ENCODE measurements at regions not wholly inside any gene's neighbourhood (a gene's known extent, or its start where the extent isn't known, plus 50 kb on each side); places are given as distances from the start of the nearest gene placed in this dataset.

DNA sequence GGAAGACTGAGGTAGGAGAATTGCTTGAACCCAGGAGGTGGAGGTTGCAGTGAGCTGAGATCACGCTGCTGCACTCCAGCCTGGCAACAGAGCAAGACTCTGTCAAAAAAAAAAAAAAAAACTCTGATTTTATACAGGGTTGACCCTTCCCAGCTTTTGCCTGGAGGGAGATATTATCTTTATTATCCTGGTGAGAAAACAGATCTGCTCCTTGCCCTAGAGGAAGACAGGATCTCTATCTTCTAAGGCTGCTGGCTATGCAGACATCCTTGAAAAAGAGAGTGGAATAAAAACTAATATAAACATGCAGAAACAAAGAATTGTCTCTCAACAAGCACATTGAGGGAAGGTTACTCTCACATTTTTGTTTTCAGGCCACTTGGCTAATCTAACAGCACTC is 1503.4 kb upstream of the WWC1 start:
- no peaks in the 10 kb centered on the region for H3K36me3 ChIP-seq (ENCODE audit: control insufficient read depth in 4 of 4, insufficient read depth in 3 of 4, low read depth in 1 of 4, low read length in 3 of 4)
- no peaks in the 10 kb centered on the region for H3K9me3 ChIP-seq (ENCODE audit: control insufficient read depth in 4 of 4, low read length in 3 of 4)
- H3K27me3 ChIP-seq (ENCODE audit: control insufficient read depth in 4 of 4, insufficient read depth in 4 of 4, low read length in 3 of 4), result no peaks in the 10 kb centered on the region
- 74% methylated on average over 1 of the region's 1 CpG for WGBS
- H3K9ac ChIP-seq (ENCODE audit: low read depth in 1 of 2, low read length in 2 of 2), result no peak overlapping the region
- DNase-seq (ENCODE audit: low spot score), result no peak
- H3K4me3 ChIP-seq (ENCODE audit: low read depth in 1 of 3, low read length in 3 of 3), result no peak overlapping the region
- no peak overlapping the region for H3K27ac ChIP-seq (ENCODE audit: low read depth in 1 of 2, low read length in 2 of 2)
- no peaks in the 10 kb centered on the region for H3K4me1 ChIP-seq (ENCODE audit: control insufficient read depth in 4 of 4, insufficient read depth in 4 of 4, low read length in 3 of 4)
- TF ChIP-seq TAF1 (conservative IDR thresholded peaks at IDR 0.05) (no peak), JUND (IDR thresholded peaks at IDR 0.05) (no peak), RAD21 (IDR thresholded peaks at IDR 0.05) (no peak), HNF4G (IDR thresholded peaks at IDR 0.05) (no peak), FOXA2 (IDR thresholded peaks at IDR 0.05) (no peak), YY1 (IDR thresholded peaks at IDR 0.05) (no peak), NR2F2 (IDR thresholded peaks at IDR 0.05) (no peak), SP1 (IDR thresholded peaks at IDR 0.05) (no peak), EGR1 (IDR thresholded peaks at IDR 0.05; ENCODE audit: low read depth in 2 of 2) (no peak), FOXA1 (IDR thresholded peaks at IDR 0.05) (no peak), GABPA (IDR thresholded peaks at IDR 0.05 in 1 of 2, conservative IDR thresholded peaks at IDR 0.05 in 1 of 2) (no peak)
- TF ChIP-seq, protein P1, sequence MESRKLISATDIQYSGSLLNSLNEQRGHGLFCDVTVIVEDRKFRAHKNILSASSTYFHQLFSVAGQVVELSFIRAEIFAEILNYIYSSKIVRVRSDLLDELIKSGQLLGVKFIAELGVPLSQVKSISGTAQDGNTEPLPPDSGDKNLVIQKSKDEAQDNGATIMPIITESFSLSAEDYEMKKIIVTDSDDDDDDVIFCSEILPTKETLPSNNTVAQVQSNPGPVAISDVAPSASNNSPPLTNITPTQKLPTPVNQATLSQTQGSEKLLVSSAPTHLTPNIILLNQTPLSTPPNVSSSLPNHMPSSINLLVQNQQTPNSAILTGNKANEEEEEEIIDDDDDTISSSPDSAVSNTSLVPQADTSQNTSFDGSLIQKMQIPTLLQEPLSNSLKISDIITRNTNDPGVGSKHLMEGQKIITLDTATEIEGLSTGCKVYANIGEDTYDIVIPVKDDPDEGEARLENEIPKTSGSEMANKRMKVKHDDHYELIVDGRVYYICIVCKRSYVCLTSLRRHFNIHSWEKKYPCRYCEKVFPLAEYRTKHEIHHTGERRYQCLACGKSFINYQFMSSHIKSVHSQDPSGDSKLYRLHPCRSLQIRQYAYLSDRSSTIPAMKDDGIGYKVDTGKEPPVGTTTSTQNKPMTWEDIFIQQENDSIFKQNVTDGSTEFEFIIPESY (IDR thresholded peaks at IDR 0.05), result no peak
- TF ChIP-seq, protein P2, sequence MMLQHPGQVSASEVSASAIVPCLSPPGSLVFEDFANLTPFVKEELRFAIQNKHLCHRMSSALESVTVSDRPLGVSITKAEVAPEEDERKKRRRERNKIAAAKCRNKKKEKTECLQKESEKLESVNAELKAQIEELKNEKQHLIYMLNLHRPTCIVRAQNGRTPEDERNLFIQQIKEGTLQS (IDR thresholded peaks at IDR 0.05), result no peak
- TF ChIP-seq, protein P3, sequence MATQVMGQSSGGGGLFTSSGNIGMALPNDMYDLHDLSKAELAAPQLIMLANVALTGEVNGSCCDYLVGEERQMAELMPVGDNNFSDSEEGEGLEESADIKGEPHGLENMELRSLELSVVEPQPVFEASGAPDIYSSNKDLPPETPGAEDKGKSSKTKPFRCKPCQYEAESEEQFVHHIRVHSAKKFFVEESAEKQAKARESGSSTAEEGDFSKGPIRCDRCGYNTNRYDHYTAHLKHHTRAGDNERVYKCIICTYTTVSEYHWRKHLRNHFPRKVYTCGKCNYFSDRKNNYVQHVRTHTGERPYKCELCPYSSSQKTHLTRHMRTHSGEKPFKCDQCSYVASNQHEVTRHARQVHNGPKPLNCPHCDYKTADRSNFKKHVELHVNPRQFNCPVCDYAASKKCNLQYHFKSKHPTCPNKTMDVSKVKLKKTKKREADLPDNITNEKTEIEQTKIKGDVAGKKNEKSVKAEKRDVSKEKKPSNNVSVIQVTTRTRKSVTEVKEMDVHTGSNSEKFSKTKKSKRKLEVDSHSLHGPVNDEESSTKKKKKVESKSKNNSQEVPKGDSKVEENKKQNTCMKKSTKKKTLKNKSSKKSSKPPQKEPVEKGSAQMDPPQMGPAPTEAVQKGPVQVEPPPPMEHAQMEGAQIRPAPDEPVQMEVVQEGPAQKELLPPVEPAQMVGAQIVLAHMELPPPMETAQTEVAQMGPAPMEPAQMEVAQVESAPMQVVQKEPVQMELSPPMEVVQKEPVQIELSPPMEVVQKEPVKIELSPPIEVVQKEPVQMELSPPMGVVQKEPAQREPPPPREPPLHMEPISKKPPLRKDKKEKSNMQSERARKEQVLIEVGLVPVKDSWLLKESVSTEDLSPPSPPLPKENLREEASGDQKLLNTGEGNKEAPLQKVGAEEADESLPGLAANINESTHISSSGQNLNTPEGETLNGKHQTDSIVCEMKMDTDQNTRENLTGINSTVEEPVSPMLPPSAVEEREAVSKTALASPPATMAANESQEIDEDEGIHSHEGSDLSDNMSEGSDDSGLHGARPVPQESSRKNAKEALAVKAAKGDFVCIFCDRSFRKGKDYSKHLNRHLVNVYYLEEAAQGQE (IDR thresholded peaks at IDR 0.05), result no peak
- TF ChIP-seq, protein P4, sequence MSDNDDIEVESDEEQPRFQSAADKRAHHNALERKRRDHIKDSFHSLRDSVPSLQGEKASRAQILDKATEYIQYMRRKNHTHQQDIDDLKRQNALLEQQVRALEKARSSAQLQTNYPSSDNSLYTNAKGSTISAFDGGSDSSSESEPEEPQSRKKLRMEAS (IDR thresholded peaks at IDR 0.05), result no peak
- TF ChIP-seq, protein P5, sequence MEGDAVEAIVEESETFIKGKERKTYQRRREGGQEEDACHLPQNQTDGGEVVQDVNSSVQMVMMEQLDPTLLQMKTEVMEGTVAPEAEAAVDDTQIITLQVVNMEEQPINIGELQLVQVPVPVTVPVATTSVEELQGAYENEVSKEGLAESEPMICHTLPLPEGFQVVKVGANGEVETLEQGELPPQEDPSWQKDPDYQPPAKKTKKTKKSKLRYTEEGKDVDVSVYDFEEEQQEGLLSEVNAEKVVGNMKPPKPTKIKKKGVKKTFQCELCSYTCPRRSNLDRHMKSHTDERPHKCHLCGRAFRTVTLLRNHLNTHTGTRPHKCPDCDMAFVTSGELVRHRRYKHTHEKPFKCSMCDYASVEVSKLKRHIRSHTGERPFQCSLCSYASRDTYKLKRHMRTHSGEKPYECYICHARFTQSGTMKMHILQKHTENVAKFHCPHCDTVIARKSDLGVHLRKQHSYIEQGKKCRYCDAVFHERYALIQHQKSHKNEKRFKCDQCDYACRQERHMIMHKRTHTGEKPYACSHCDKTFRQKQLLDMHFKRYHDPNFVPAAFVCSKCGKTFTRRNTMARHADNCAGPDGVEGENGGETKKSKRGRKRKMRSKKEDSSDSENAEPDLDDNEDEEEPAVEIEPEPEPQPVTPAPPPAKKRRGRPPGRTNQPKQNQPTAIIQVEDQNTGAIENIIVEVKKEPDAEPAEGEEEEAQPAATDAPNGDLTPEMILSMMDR (IDR thresholded peaks at IDR 0.05; ENCODE audit: low read depth, low read length, missing input control), result no peak

DNA sequence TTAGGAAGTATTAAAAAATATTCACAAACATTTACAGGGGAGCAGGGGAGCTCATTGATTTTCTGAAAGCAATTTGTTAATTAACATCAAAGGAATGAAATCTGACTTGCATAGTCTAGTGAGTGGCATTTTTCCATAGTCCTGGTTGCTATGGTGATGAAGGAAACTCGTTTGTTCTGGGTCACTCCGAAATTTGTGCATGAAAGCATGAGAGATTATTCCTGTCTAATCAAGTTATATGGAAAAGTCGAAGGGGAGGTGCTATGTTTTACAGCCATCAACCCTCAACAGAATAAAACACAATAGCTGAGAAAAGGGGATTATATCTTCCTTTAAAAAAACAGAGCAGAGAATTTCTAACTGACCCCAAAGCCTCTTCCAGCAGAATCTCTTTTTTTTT is 1495.7 kb upstream of the WWC1 start:
- Histone ChIP-seq H3K9me3 (ENCODE audit: control insufficient read depth in 4 of 4, low read length in 3 of 4) (peaks cover 0 to 1% (median 0%) of the 10 kb centered on the region in 4 donors), H3K27ac (ENCODE audit: low read depth in 1 of 2, low read length in 2 of 2) (no peak overlapping the region), H3K9ac (ENCODE audit: low read depth in 1 of 2, low read length in 2 of 2) (no peak overlapping the region), H3K4me1 (ENCODE audit: control insufficient read depth in 4 of 4, insufficient read depth in 4 of 4, low read length in 3 of 4) (no peaks in the 10 kb centered on the region), H3K36me3 (ENCODE audit: control insufficient read depth in 4 of 4, insufficient read depth in 3 of 4, low read depth in 1 of 4, low read length in 3 of 4) (no peaks in the 10 kb centered on the region), H3K4me3 (ENCODE audit: low read depth in 1 of 3, low read length in 3 of 3) (no peak overlapping the region), H3K27me3 (ENCODE audit: control insufficient read depth in 4 of 4, insufficient read depth in 4 of 4, low read length in 3 of 4) (no peaks in the 10 kb centered on the region)
- TF ChIP-seq, protein P1 (IDR thresholded peaks at IDR 0.05), result no peak
- TF ChIP-seq JUND (IDR thresholded peaks at IDR 0.05) (no peak), SP1 (IDR thresholded peaks at IDR 0.05) (no peak)
- WGBS, result 56% methylated on average over 3 of the region's 3 CpGs
- DNase-seq (ENCODE audit: low spot score), result no peak

Measured in liver (tissue), 8 donors.